Activated CD4-positive, CD25-positive, alpha-beta regulatory T cell treated with anti-CD3 and anti-CD28 coated beads, Interleukin-2, amount 50 U/mL, for 24 hours (primary cell): ENCODE measurements at regions not wholly inside any gene's neighbourhood (a gene's known extent, or its start where the extent isn't known, plus 50 kb on each side); places are given as distances from the start of the nearest gene placed in this dataset.

Experiments
- ATAC-seq, 2 donors: fragments of 150-1000 bp; cut with Tn5 transposase; one replicate each; pipeline ENCODE4 v1.10.0; 2021; ENCODE audit warnings: mild to moderate bottlenecking in 1 of 2, moderate library complexity in 1 of 2

DNA sequence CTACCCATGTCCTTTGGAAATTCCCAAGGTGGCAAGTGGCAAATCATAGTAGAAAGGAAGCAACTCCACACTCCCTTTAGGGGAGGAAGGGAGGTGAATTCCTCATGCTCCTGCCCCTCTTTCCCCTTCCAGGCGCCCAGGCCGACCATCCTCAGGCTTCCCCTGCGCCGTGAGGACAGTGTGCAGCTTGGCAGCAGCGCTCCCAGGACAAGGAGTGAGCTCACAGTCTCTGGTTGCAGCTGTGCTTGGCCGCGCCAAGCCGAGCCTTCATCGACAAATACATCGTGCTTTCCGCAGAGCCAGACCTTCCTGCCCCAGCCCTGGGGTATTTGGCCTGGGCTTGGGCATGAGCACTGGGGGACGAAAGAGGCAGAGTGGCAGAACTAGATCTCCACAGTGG lies 112.6 kb downstream of the ENGASE start:
- ATAC-seq: no peak

- ATAC-seq: no peak
Observed at GRCh38 chr17:79186406-79186805, 111.8 kb downstream of the ENGASE start.

- no peak for ATAC-seq
Observed at GRCh38 chr17:79185671-79186070, 111.0 kb downstream of the ENGASE start.

DNA sequence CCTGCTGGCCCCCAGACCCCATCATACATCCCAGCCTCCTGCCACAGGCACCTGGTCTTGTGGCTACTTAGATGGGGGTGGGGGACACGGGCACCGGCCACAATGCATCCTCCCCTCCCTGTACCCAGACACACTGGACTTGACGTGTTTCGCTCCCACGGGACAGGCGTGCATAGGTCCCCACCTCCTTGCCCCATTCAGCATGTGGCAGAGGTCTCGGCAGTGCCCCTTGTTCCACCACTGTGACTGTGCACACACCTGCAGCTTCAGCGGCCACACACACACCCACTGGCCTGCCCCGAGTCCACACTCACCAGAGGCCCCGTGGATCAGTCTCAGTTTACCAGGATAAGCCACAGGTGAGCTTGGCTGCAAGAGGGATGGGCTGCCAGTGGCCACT lies 109.6 kb downstream of the ENGASE start:
- ATAC-seq: no peak

DNA sequence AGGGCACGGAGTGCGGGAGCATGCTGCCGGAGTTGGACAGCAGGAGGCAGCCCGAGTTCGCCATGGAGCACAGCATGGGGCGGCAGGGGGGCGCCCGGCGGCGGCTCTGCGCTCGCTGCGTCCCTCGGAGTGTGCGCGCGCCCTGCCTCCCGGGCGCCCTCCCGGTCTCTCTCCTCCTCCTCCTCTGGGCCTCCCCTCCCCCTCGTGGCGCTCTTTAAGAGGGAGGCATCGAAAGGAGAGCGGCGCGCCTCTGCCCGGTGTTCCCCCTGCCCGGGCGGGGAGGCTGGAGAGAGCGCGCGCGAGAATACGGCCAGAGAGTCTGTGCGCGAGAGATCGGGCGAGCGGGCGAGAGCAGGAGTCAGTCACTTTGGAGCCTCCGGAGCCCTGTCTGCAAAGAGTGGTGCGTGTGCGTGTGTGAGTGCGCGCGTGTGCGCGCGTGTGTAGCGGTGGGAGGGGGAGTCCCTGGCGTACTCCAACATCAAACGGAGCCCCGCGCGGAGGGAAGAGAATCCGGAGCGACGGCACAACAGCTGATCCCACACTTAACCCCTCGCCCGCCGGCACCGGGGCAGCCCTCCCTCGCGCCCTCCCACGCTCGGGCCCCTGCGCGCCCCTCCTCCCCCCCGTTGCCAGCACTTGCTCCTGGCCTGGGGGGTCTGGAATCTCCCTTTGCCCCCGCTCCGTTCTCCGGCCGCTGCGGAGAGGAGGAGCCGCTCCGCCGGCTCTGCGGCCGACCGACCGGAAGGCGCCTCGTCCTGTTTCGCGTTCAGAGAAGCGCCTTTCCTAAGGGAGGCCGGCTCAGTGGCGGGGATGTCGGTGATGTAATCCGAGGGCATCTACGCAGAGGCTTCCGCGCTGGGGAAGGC lies 108.9 kb downstream of the ENGASE start:
- no peak for ATAC-seq

GRCh38 chr17:79183043-79183292 lies 108.3 kb downstream of the ENGASE start:
- ATAC-seq: no peak

GRCh38 chr17:79182176-79183042 lies 107.8 kb downstream of the ENGASE start:
- ATAC-seq: no peak

- ATAC-seq: no peak
Observed at GRCh38 chr17:79180358-79181005, 105.9 kb downstream of the ENGASE start.

- ATAC-seq: no peak
Observed at GRCh38 chr17:79179334-79179733, 104.7 kb downstream of the ENGASE start.

DNA sequence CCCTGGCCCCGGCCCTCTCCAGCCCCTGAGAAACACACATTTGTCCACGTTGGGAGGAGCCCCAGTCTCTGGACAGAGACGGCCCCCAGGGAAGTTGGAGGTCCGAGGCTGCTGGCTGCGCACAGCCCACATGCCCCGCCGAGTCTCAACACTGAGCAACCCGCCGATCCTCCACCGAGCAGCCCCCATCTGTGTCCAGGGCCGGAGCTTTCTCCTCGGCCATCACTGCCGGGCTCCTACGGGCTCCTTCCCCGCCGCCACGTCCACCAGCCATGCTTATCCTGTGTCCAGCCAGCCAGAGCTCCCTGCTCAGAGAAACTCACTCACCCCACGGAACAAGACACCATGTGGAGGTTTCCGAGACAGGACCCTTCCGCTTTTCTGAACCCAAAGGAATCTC lies 103.3 kb downstream of the ENGASE start:
- no peak for ATAC-seq

GRCh38 chr17:79176792-79177601 lies 102.4 kb downstream of the ENGASE start:
- ATAC-seq: no peak

GRCh38 chr17:79174905-79175856 lies 100.6 kb downstream of the ENGASE start:
- ATAC-seq: no peak

- no peak for ATAC-seq
Observed at GRCh38 chr17:79174193-79174765, 99.7 kb downstream of the ENGASE start.

GRCh38 chr17:79171188-79171587 lies 96.6 kb downstream of the ENGASE start:
- no peak for ATAC-seq

GRCh38 chr17:79169861-79170260 lies 95.2 kb downstream of the ENGASE start:
- ATAC-seq: no peak

DNA sequence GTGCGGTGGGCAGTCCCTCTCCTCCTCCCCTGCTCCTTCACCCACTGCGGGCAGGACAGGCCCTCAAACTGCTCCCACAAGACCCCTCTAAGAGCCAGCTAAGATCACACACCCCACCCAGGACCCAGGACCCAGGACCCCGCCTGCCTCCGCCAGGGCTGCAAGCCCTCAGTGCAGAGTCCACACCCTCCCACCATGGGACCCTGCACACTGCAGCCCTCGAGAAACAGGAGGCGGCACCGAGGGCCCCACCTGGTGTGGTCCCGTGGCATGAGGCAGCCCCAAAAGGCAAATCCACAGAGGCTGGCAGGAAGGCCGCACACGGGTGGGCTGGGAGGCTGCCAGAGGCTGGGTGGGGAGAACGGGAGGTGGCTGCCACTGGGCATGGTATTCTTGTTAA lies 94.7 kb downstream of the ENGASE start:
- no peak for ATAC-seq

DNA sequence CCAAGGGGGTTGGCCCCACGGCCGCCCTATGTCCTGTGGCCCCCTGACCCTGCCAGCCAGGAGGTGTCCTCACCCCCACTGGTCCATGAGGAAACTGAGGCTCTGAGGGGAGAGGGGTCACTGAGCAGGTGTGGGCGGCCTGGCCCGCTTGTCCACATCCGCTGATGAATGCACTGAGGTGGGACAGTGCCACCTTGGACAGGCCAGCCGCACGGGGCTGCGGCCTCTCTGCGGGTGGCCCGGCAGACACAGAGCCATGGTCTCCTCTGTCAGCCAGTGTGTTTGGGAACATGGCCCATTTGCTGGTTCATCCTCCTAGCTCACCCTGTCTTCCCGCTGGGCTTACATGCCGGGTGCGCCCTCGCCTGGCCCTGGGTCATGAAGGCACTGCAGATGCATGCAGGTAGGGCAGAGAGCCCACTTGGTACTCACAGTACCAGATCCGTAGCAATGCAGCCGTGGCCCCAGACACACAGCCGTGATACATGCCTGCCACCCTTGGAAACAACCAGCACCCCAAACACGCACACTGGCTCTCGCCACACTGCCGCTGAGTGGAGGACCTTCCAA lies 93.9 kb downstream of the ENGASE start:
- ATAC-seq: no peak

GRCh38 chr17:79167486-79167885 lies 92.9 kb downstream of the ENGASE start:
- no peak for ATAC-seq

DNA sequence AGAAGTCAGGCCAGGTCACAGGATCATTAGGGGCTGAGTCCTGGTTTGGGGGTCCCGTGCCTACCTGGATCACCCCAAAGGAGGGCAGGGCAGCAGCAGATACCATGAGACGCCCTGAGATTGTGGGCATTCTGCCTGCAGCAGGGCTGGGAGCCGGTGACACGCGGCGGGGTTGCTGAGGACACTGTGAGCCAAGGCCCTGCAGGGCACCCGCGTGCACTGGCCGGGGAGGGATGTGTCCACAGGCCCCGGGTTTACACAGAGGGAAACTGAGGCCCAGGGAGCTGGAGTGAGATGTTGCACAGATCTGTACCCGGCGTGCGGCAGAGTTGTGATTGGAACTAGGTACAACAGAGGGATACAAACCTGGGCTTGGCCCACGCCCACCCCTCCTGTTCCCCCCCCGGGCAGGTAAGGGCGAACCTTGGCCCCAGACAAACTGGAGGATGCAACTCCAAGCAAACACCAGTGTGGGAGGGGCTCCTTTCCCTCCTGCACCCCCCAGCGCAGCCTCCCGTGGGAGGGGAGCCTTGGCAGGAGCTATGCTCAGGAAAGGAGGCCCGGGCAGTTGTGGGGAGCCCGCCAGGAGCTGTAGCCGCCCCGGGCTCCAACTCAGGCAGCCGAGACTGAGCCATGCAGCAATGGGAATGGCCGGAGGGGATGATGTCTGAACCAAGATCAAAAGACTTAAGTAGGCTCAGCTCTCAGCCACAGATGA lies 91.3 kb downstream of the ENGASE start:
- no peak for ATAC-seq
